ENCODE measurements at regions not wholly inside any gene's neighbourhood (a gene's known extent, or its start where the extent isn't known, plus 50 kb on each side); places are given as distances from the start of the nearest gene placed in this dataset.
A peak's percentile ranks its signal among the peaks of the same experiment; 100 is the strongest.

- peak; percentile 76 for DNase-seq (ENCODE audit: low read depth, low spot score)
- in situ Hi-C loops (cut with HindIII; ENCODE audit: low pct_unique_long_range_greater_than_20kb, low sequenced_read_pairs) = loop anchor here (10.0 kb wide), 1 partner anchor 91 kb away; no protein-coding TSS in a partner anchor
Observed at GRCh38 chr3:132253262-132253878, 63.8 kb upstream of the ACP3 start.

- DNase-seq (ENCODE audit: low read depth, low spot score) = no peak
- in situ Hi-C loops (cut with HindIII; ENCODE audit: low pct_unique_long_range_greater_than_20kb, low sequenced_read_pairs) = loop anchor here (10.0 kb wide), 1 partner anchor 91 kb away; no protein-coding TSS in a partner anchor
Observed at GRCh38 chr3:132254076-132254755, 63.0 kb upstream of the ACP3 start.

GRCh38 chr3:132255041-132255745, 62.0 kb upstream of the ACP3 start:
- in situ Hi-C loops (cut with HindIII; ENCODE audit: low pct_unique_long_range_greater_than_20kb, low sequenced_read_pairs) = loop anchor here (10.0 kb wide), 1 partner anchor 90 kb away; no protein-coding TSS in a partner anchor
- no peak for DNase-seq (ENCODE audit: low read depth, low spot score)

- peak; percentile 64 for DNase-seq (ENCODE audit: low read depth, low spot score)
- in situ Hi-C loops (cut with HindIII; ENCODE audit: low pct_unique_long_range_greater_than_20kb, low sequenced_read_pairs) = loop anchor here (10.0 kb wide), 1 partner anchor 88 kb away; no protein-coding TSS in a partner anchor
Observed at GRCh38 chr3:132256989-132257388, 60.2 kb upstream of the ACP3 start.

GRCh38 chr3:132261506-132261905, 55.7 kb upstream of the ACP3 start:
- DNase-seq (ENCODE audit: low read depth, low spot score) = no peak
- in situ Hi-C loops (cut with HindIII; ENCODE audit: low pct_unique_long_range_greater_than_20kb, low sequenced_read_pairs) = no loop called here

GRCh38 chr3:132262305-132262704, 54.9 kb upstream of the ACP3 start:
- no peak for DNase-seq (ENCODE audit: low read depth, low spot score)
- in situ Hi-C loops (cut with HindIII; ENCODE audit: low pct_unique_long_range_greater_than_20kb, low sequenced_read_pairs) = no loop called here

GRCh38 chr3:132262956-132263355, 54.3 kb upstream of the ACP3 start:
- DNase-seq (ENCODE audit: low read depth, low spot score) = no peak
- in situ Hi-C loops (cut with HindIII; ENCODE audit: low pct_unique_long_range_greater_than_20kb, low sequenced_read_pairs) = no loop called here

GRCh38 chr3:132265028-132265427, 52.2 kb upstream of the ACP3 start:
- no peak for DNase-seq (ENCODE audit: low read depth, low spot score)
- in situ Hi-C loops (cut with HindIII; ENCODE audit: low pct_unique_long_range_greater_than_20kb, low sequenced_read_pairs) = no loop called here

- in situ Hi-C loops (cut with HindIII; ENCODE audit: low pct_unique_long_range_greater_than_20kb, low sequenced_read_pairs) = no loop called here
Observed at GRCh38 chr3:132265488-132265887, 51.7 kb upstream of the ACP3 start.

GRCh38 chr3:132267391-132267993, 49.7 kb upstream of the ACP3 start:
- DNase-seq (ENCODE audit: low read depth, low spot score) = no peak

More at GRCh38 chr3:132265488-132265887, 51.7 kb upstream of the ACP3 start:
- DNase-seq (ENCODE audit: low read depth, low spot score) = no peak

More at GRCh38 chr3:132267391-132267993, 49.7 kb upstream of the ACP3 start:
- in situ Hi-C loops (cut with HindIII; ENCODE audit: low pct_unique_long_range_greater_than_20kb, low sequenced_read_pairs) = no loop called here
